GM18907 (cell line): ENCODE measurements at regions not wholly inside any gene's neighbourhood (a gene's known extent, or its start where the extent isn't known, plus 50 kb on each side); places are given as distances from the start of the nearest gene placed in this dataset.

Experiments
- ATAC-seq: cut with Tn5 transposase; IDR thresholded peaks from one replicate; pipeline ENCODE4 v1.9.1; 2021; ENCODE audit warnings: mild to moderate bottlenecking, moderate library complexity; ENCODE audit not compliant: unreplicated experiment

GRCh38 chr21:43333298-43334062 is 93.5 kb downstream of the SIK1 start:
- no peak for ATAC-seq

GRCh38 chr21:43332861-43333297 is 94.1 kb downstream of the SIK1 start:
- no peak for ATAC-seq

- no peak for ATAC-seq
Observed at GRCh38 chr21:43331962-43332828, 94.7 kb downstream of the SIK1 start.

- no peak for ATAC-seq
Observed at GRCh38 chr21:43331111-43331961, 95.6 kb downstream of the SIK1 start.

GRCh38 chr21:43330306-43330881 is 96.5 kb downstream of the SIK1 start:
- no peak for ATAC-seq

GRCh38 chr21:43329711-43330269 is 97.1 kb downstream of the SIK1 start:
- no peak for ATAC-seq

- no peak for ATAC-seq
Observed at GRCh38 chr21:43328958-43329691, 97.8 kb downstream of the SIK1 start.

GRCh38 chr21:43328185-43328957 is 98.6 kb downstream of the SIK1 start:
- ATAC-seq: no peak

DNA sequence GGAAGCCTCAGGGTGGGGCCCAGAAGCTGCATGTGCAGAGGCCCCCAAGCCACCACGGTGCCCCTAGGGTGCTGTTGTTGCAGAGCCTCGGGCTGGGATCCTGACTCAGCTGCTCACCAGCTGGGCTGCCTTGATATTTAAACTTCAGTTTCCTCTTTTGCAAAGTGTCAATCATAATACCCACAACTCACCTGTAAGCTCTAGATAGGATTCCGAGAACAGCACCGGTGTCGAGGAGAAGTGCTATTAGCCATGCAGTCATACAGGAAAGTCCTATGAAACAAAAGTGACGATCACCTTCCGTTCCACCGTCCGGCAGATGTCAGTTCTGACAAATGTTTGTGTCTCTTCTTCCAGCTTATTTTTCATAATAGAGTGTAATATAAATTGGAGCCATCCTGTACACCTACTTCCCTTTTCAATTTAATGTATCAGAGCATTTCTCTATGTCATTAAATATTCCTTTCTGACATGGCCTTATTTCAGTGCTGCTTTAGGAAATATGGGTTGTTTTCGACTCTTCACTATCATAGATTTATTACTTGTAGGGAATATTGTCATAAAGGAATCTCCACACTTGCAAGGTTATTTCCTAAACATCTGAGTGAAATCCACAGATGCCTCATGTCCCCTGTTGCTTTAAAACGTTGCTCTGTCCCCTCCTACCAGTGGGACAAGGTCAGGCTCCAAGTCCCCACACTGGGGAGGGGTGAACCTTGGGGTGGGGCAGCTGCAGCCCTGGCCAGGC is 100.8 kb downstream of the SIK1 start:
- no peak for ATAC-seq

- no peak for ATAC-seq
Observed at GRCh38 chr21:43325036-43325435, 101.9 kb downstream of the SIK1 start.

- ATAC-seq: no peak
Observed at GRCh38 chr21:43324596-43324995, 102.3 kb downstream of the SIK1 start.

GRCh38 chr21:43323244-43324005 is 103.5 kb downstream of the SIK1 start:
- no peak for ATAC-seq

DNA sequence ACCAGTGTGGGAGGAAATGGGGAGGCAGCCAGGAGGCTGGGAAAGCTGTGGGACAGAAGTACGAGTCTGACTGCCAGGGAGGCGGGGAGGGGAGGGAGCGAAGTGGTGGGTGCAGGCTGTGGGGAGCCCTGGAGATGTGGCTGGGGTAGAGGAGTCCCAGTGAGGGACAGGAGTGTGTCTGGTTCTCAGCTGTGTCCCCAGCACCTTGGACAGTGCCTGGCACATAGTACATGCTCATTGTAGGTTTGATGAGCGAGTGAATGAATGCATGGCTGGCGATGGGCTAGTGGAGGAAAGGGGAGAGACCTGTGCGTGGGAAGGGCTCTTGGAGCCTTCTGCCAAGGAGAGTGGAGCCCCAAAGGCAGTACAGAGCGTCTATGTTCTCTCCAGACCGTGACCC is 104.1 kb downstream of the SIK1 start:
- ATAC-seq: no peak

DNA sequence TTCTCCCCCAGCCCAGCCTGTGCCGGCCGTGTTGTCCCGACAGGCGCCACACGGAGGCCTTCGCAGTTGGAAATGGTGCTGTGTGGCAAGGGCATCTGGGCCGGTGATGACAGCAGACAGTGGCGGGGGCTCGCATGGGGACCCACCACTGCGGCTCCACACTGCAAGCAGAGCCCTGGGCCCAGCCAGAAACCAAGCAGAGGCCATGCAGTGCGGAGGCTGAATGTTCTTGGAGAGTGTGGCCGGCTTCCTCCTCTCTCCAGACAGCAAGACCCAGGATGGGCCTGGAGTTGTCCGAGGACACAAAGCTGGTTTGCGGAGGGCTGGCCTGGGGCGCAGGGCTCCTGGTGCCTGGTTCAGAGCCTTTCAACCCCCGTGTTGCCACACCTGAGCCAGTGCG is 104.6 kb downstream of the SIK1 start:
- no peak for ATAC-seq

GRCh38 chr21:43321611-43322010 is 105.3 kb downstream of the SIK1 start:
- no peak for ATAC-seq

- no peak for ATAC-seq
Observed at GRCh38 chr21:43321111-43321510, 105.8 kb downstream of the SIK1 start.

DNA sequence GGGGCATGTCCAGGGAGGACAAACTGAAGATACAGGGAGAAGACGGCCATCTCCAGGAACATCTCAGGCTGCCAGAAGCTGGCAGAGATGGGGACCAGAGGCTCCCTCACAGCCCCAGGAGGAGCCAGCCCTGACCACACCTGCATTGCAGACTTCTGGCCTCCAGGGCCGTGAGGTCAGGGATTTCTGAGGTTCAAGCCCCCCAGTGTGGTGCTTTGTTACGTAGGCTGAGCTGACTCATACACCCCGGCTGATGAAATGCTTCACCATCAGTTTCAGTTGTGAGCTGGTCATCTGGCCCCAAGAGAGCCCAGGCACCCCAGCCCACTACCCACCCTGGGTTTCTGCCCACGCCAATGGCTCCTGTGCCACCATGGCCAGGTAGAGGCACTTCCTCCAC is 106.4 kb downstream of the SIK1 start:
- ATAC-seq: no peak
